ENCODE measurements at regions not wholly inside any gene's neighbourhood (a gene's known extent, or its start where the extent isn't known, plus 50 kb on each side); places are given as distances from the start of the nearest gene placed in this dataset.
"Not testable (repeated sequence)": the region's sequence is repeated elsewhere in the genome, so short reads cannot be mapped to it uniquely, and the experiment has no call there.

GRCh38 chr3:20456511-20456910 lies 270.5 kb upstream of the SGO1 start:
- intact Hi-C loops (cut with DNase I; ENCODE audit: low total_unique reads) = no loop called here
- H3K4me3 ChIP-seq = no peak overlapping the region
- DNase-seq = no peak
- H3K4me1 ChIP-seq = no peaks in the 10 kb centered on the region
- H3K9me3 ChIP-seq = no peaks in the 10 kb centered on the region
- TF ChIP-seq CTCF (IDR thresholded peaks at IDR 0.05) = no peak
- H3K27ac ChIP-seq = no peak overlapping the region
- no peaks in the 10 kb centered on the region for H3K27me3 ChIP-seq
- H3K36me3 ChIP-seq = no peaks in the 10 kb centered on the region

- H3K27me3 ChIP-seq = no peaks in the 10 kb centered on the region
- no peaks in the 10 kb centered on the region for H3K9me3 ChIP-seq
- no peak overlapping the region for H3K4me3 ChIP-seq
- intact Hi-C loops (cut with DNase I; ENCODE audit: low total_unique reads) = no loop called here
- no peak for DNase-seq
- H3K36me3 ChIP-seq = no peaks in the 10 kb centered on the region
- H3K27ac ChIP-seq = no peak overlapping the region
- TF ChIP-seq CTCF (IDR thresholded peaks at IDR 0.05) = no peak
- no peaks in the 10 kb centered on the region for H3K4me1 ChIP-seq
Observed at GRCh38 chr3:20451170-20451569, 265.2 kb upstream of the SGO1 start.

GRCh38 chr3:20450611-20451010 lies 264.6 kb upstream of the SGO1 start:
- Histone ChIP-seq H3K4me1 (no peaks in the 10 kb centered on the region), H3K9me3 (no peaks in the 10 kb centered on the region), H3K4me3 (no peak overlapping the region), H3K36me3 (no peaks in the 10 kb centered on the region), H3K27ac (no peak overlapping the region), H3K27me3 (no peaks in the 10 kb centered on the region)
- DNase-seq = no peak
- intact Hi-C loops (cut with DNase I; ENCODE audit: low total_unique reads) = no loop called here
- no peak for TF ChIP-seq CTCF (IDR thresholded peaks at IDR 0.05)

- Histone ChIP-seq H3K27me3 (no peaks in the 10 kb centered on the region), H3K4me1 (no peaks in the 10 kb centered on the region), H3K9me3 (no peaks in the 10 kb centered on the region), H3K36me3 (no peaks in the 10 kb centered on the region), H3K4me3 (no peak overlapping the region), H3K27ac (no peak overlapping the region)
- intact Hi-C loops (cut with DNase I; ENCODE audit: low total_unique reads) = no loop called here
- no peak for TF ChIP-seq CTCF (IDR thresholded peaks at IDR 0.05)
- DNase-seq = no peak
Observed at GRCh38 chr3:20442846-20443245, 256.8 kb upstream of the SGO1 start.

GRCh38 chr3:20427268-20427667 lies 241.3 kb upstream of the SGO1 start:
- DNase-seq; intact Hi-C loops (cut with DNase I; ENCODE audit: low total_unique reads); H3K36me3 ChIP-seq; H3K9me3 ChIP-seq; H3K27ac ChIP-seq; H3K4me3 ChIP-seq; H3K27me3 ChIP-seq; H3K4me1 ChIP-seq: not testable (repeated sequence)

- Histone ChIP-seq H3K4me3 (no peak overlapping the region), H3K36me3 (no peaks in the 10 kb centered on the region), H3K4me1 (no peaks in the 10 kb centered on the region), H3K9me3 (peaks cover 0 to 8% (median 0%) of the 10 kb centered on the region in 3 donors), H3K27me3 (no peaks in the 10 kb centered on the region), H3K27ac (no peak overlapping the region)
- TF ChIP-seq CTCF (IDR thresholded peaks at IDR 0.05) = no peak
- no peak for DNase-seq
- intact Hi-C loops (cut with DNase I; ENCODE audit: low total_unique reads) = no loop called here
Observed at GRCh38 chr3:20425138-20425537, 239.1 kb upstream of the SGO1 start.

Measured in tibial artery (tissue), 4 donors.